Esophagus squamous epithelium (tissue), 5 donors: ENCODE measurements at regions not wholly inside any gene's neighbourhood (a gene's known extent, or its start where the extent isn't known, plus 50 kb on each side); places are given as distances from the start of the nearest gene placed in this dataset.

Experiments
- DNase-seq: peaks from one replicate; lab custom pipeline; 2025; lab: John Stamatoyannopoulos, UW
- H3K27ac ChIP-seq, 4 donors: fragments of 200-600 bp; sonication (generic); one replicate each; pipeline ENCODE4 v1.5.1; 2016 to 2019; ENCODE audit warnings: mild to moderate bottlenecking in 1 of 4
- H3K27me3 ChIP-seq, 4 donors: fragments of 200-600 bp; sonication (generic); 1 replicate in 3 of 4; 2 replicates in 1 of 4; pipeline versions ENCODE4 v1.5.1 to v1.6.0; 2017 to 2021; ENCODE audit warnings: antibody characterized with exemption in 1 of 4
- H3K36me3 ChIP-seq, 3 donors: fragments of 200-600 bp; sonication (generic); one replicate each; pipeline ENCODE4 v1.5.1; 2016 to 2019
- H3K4me1 ChIP-seq, 3 donors: fragments of 200-600 bp; sonication (generic); one replicate each; pipeline ENCODE4 v1.5.1; 2017 to 2019
- H3K4me3 ChIP-seq, 4 donors: fragments of 200-600 bp; sonication (generic); 1 replicate in 3 of 4; 2 replicates in 1 of 4; pipeline ENCODE4 v1.5.1; 2016 to 2019; ENCODE audit warnings: mild to moderate bottlenecking in 2 of 4, moderate library complexity in 1 of 4
- H3K9me3 ChIP-seq, 3 donors: fragments of 200-600 bp; sonication (generic); one replicate each; pipeline ENCODE4 v1.5.1; 2016 to 2019
- POLR2A ChIP-seq, 4 donors: fragments of 450-650 bp; IDR thresholded peaks; one replicate each; pipeline ENCODE4 v1.6.1; 2017; ENCODE audit warnings: antibody characterized with exemption in 4 of 4, mild to moderate bottlenecking in 4 of 4, moderate library complexity in 3 of 4
- WGBS, 2 donors: methylation state at CpG; one replicate each; pipeline ENCODE4 v1.1.5; 2018; 5-methylcytosine and 5-hydroxymethylcytosine counted together
- intact Hi-C: fragments of 100-400 bp; cut with DNase I; formaldehyde crosslinking; loops from one replicate; pipeline ENCODE4 v1.15.0; 2022
- TF ChIP-seq, protein P1 (sequence below), 6 experiments: fragments of 450-650 bp in 4 of 6; fragments of 200-600 bp in 2 of 6; sonication (generic) in 2 of 6; IDR thresholded peaks; one replicate each; pipeline ENCODE4 v1.5.1; 2016 to 2019; ENCODE audit warnings: antibody characterized with exemption in 6 of 6, mild to moderate bottlenecking in 4 of 6, moderate library complexity in 4 of 6
- donor health status: DM: yes; HTN: yes; CAD: no.

DNA sequence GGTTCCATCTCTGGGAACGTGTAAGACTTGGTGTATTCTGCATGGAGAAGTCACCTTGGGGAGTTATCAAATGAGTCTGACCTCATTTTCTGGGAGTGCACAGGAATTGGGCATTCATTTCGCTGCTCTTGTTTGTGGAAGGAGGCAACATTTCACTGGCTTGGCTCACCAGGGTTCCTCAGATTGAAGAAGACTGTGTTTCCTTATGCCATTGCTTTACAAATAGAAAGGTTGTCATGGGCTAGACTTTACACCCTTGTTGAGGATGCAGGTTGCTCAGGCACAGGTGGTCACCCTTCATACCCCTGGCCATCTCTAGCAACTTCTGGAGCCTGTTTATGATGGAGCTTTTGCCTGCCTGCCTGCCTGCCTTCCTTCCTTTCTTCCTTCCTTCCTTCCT lies 114.4 kb downstream of the AASDH start:
- WGBS, 2 donors, result 66 to 74% methylated on average over 2 of the region's 2 CpGs
- intact Hi-C loops, result no loop called here
- Histone ChIP-seq H3K9me3 (no peaks in the 10 kb centered on the region), H3K36me3 (no peaks in the 10 kb centered on the region), H3K4me1 (no peaks in the 10 kb centered on the region), H3K27me3 (peaks cover 0 to 3% (median 0%) of the 10 kb centered on the region in 4 donors), H3K4me3 (no peak overlapping the region), H3K27ac (no peak overlapping the region)
- no peak for TF ChIP-seq POLR2A (IDR thresholded peaks at IDR 0.05)
- TF ChIP-seq, protein P1, sequence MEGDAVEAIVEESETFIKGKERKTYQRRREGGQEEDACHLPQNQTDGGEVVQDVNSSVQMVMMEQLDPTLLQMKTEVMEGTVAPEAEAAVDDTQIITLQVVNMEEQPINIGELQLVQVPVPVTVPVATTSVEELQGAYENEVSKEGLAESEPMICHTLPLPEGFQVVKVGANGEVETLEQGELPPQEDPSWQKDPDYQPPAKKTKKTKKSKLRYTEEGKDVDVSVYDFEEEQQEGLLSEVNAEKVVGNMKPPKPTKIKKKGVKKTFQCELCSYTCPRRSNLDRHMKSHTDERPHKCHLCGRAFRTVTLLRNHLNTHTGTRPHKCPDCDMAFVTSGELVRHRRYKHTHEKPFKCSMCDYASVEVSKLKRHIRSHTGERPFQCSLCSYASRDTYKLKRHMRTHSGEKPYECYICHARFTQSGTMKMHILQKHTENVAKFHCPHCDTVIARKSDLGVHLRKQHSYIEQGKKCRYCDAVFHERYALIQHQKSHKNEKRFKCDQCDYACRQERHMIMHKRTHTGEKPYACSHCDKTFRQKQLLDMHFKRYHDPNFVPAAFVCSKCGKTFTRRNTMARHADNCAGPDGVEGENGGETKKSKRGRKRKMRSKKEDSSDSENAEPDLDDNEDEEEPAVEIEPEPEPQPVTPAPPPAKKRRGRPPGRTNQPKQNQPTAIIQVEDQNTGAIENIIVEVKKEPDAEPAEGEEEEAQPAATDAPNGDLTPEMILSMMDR (IDR thresholded peaks at IDR 0.05), result no peak
- DNase-seq, result no peak

DNA sequence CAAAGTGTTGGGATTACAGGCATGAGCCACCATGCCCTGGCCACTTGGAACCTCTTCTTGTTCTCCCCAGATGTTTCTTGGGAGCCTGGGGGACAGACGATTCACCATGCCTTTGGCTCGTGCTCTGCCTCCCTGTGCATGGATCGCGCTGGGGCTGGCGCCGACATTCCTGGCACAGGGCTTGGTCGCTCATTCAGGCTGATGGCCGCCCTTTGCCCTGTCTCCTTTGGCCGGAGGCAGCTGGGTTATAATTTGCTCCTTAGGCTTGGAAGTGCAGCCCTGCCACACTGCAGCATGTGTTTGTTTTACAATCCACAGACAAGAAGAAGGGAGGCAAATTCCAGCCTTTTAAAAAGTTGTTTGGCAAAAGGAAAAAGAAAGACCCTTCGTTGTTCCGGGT lies 115.3 kb downstream of the AASDH start:
- DNase-seq, result no peak
- intact Hi-C loops, result no loop called here
- Histone ChIP-seq H3K9me3 (no peaks in the 10 kb centered on the region), H3K36me3 (no peaks in the 10 kb centered on the region), H3K27me3 (peaks cover 0 to 3% (median 0%) of the 10 kb centered on the region in 4 donors), H3K4me1 (no peaks in the 10 kb centered on the region), H3K27ac (no peak overlapping the region), H3K4me3 (no peak overlapping the region)
- TF ChIP-seq POLR2A (IDR thresholded peaks at IDR 0.05), result no peak
- TF ChIP-seq, protein P1 (IDR thresholded peaks at IDR 0.05), result no peak
- 67 to 100% methylated on average over 1 to 4 of the region's 11 CpGs for WGBS, 2 donors

DNA sequence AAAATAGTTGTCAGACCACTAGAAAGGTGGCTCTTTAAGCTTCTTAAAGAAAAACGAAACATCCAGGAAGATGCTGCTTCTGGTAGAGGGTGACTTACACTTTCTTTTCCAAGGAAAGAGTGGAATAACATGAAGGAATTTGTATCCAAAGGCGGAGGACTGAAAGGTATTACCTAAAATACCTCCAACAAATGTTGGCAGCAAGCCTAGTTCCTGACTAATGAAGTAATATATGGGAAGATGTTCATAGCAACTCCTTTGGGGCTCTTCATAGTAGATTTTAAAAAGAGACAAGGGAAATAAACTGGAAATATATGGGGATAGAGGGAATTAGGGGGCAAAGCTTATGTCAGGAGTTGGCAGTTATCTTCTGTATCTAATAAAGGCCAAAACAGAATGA lies 116.2 kb downstream of the AASDH start:
- Histone ChIP-seq H3K4me1 (no peaks in the 10 kb centered on the region), H3K27me3 (peaks cover 0 to 3% (median 0%) of the 10 kb centered on the region in 4 donors), H3K27ac (no peak overlapping the region), H3K4me3 (no peak overlapping the region), H3K36me3 (no peaks in the 10 kb centered on the region), H3K9me3 (no peaks in the 10 kb centered on the region)
- 33 to 49% methylated on average over 2 of the region's 2 CpGs for WGBS, 2 donors
- DNase-seq, result no peak
- TF ChIP-seq, protein P1 (IDR thresholded peaks at IDR 0.05), result no peak
- TF ChIP-seq POLR2A (IDR thresholded peaks at IDR 0.05), result no peak
- intact Hi-C loops, result no loop called here

DNA sequence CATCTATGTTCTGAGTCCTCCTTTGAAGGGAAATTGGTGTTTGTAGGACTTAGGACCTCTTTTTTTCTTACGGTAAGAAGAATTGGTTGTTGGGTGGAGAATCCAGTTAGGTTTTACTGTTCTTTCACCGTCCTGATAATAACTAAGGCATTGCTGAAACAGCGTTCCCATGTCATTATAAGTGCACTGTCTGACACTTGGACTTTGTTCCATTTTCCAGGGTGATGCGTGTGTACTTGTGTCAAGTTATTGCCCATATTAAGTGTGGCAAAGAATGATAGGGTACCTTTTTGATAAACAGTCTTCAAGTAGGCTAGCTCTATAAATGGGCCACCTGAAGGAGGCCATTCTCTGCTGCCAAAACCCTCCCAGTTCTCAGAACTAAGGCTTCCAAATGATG lies 119.7 kb downstream of the AASDH start:
- no peak overlapping the region for H3K27ac ChIP-seq
- WGBS, 2 donors, result 90% methylated on average over 4 of the region's 4 CpGs
- TF ChIP-seq, protein P1 (IDR thresholded peaks at IDR 0.05), result no peak
- TF ChIP-seq POLR2A (IDR thresholded peaks at IDR 0.05), result no peak
- no peaks in the 10 kb centered on the region for H3K9me3 ChIP-seq
- no peaks in the 10 kb centered on the region for H3K36me3 ChIP-seq
- no peaks in the 10 kb centered on the region for H3K4me1 ChIP-seq
- H3K4me3 ChIP-seq, result no peak overlapping the region
- no peak for DNase-seq
- no peaks in the 10 kb centered on the region for H3K27me3 ChIP-seq
- intact Hi-C loops, result no loop called here

DNA sequence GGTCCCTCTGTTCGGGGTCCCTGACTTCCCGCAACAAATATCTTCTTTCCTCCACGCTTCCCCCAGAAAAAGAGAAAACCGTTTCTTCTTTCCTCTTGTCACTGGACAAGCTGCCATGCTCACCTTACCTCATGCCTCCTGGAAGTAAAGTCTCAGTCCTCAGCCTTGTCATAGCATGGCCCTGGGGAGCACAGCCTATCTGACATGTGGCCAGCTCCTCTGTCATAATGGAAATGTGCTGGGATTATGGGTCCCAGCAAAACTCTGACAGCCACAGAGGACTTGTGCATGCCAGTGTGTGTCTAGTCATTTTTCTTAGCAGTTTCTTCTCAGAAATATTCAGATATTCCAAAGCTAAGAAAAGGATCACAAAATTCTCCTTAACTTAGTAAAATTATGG lies 122.4 kb downstream of the AASDH start:
- TF ChIP-seq, protein P1 (IDR thresholded peaks at IDR 0.05), result no peak
- no peak for TF ChIP-seq POLR2A (IDR thresholded peaks at IDR 0.05)
- Histone ChIP-seq H3K36me3 (no peaks in the 10 kb centered on the region), H3K4me3 (no peak overlapping the region), H3K9me3 (no peaks in the 10 kb centered on the region), H3K27ac (no peak overlapping the region), H3K27me3 (no peaks in the 10 kb centered on the region), H3K4me1 (no peaks in the 10 kb centered on the region)
- DNase-seq, result no peak
- intact Hi-C loops, result no loop called here
- 80 to 90% methylated on average over 4 of the region's 4 CpGs for WGBS, 2 donors
